ENCODE measurements at regions not wholly inside any gene's neighbourhood (a gene's known extent, or its start where the extent isn't known, plus 50 kb on each side); places are given as distances from the start of the nearest gene placed in this dataset.

- no peak for DNase-seq (ENCODE audit: low spot score)
Measured at GRCh38 chr3:159845737-159846136, 142.9 kb upstream of the IL12A start.

- DNase-seq (ENCODE audit: low spot score) = no peak
Measured at GRCh38 chr3:159846255-159846654, 142.4 kb upstream of the IL12A start.

- no peak for DNase-seq (ENCODE audit: low spot score)
Measured at GRCh38 chr3:159848348-159849118, 140.1 kb upstream of the IL12A start.

GRCh38 chr3:159850481-159850880 lies 138.2 kb upstream of the IL12A start:
- no peak for DNase-seq (ENCODE audit: low spot score)

- DNase-seq (ENCODE audit: low spot score) = no peak
Measured at GRCh38 chr3:159852266-159852665, 136.4 kb upstream of the IL12A start.

- DNase-seq (ENCODE audit: low spot score) = no peak
Measured at GRCh38 chr3:159852821-159853505, 135.7 kb upstream of the IL12A start.

GRCh38 chr3:159853506-159853864 lies 135.2 kb upstream of the IL12A start:
- no peak for DNase-seq (ENCODE audit: low spot score)

GRCh38 chr3:159854500-159855124 lies 134.0 kb upstream of the IL12A start:
- DNase-seq (ENCODE audit: low spot score) = no peak

GRCh38 chr3:159855599-159856346 lies 132.9 kb upstream of the IL12A start:
- no peak for DNase-seq (ENCODE audit: low spot score)

- DNase-seq (ENCODE audit: low spot score) = no peak
Measured at GRCh38 chr3:159856590-159857104, 132.0 kb upstream of the IL12A start.

- no peak for DNase-seq (ENCODE audit: low spot score)
Measured at GRCh38 chr3:159857840-159858239, 130.8 kb upstream of the IL12A start.

- DNase-seq (ENCODE audit: low spot score) = no peak
Measured at GRCh38 chr3:159858650-159859049, 130.0 kb upstream of the IL12A start.

- no peak for DNase-seq (ENCODE audit: low spot score)
Measured at GRCh38 chr3:159859424-159859823, 129.2 kb upstream of the IL12A start.

- DNase-seq (ENCODE audit: low spot score) = no peak
Measured at GRCh38 chr3:159859836-159860235, 128.8 kb upstream of the IL12A start.

- no peak for DNase-seq (ENCODE audit: low spot score)
Measured at GRCh38 chr3:159860269-159861116, 128.1 kb upstream of the IL12A start.

GRCh38 chr3:159861369-159861987 lies 127.2 kb upstream of the IL12A start:
- no peak for DNase-seq (ENCODE audit: low spot score)

- DNase-seq (ENCODE audit: low spot score) = no peak
Measured at GRCh38 chr3:159865041-159865579, 123.5 kb upstream of the IL12A start.

- no peak for DNase-seq (ENCODE audit: low spot score)
Measured at GRCh38 chr3:159866201-159866746, 122.4 kb upstream of the IL12A start.

- no peak for DNase-seq (ENCODE audit: low spot score)
Measured at GRCh38 chr3:159867372-159867771, 121.3 kb upstream of the IL12A start.

GRCh38 chr3:159870723-159871122 lies 117.9 kb upstream of the IL12A start:
- no peak for DNase-seq (ENCODE audit: low spot score)
